Thyroid gland (tissue), 4 donors: ENCODE measurements at regions not wholly inside any gene's neighbourhood (a gene's known extent, or its start where the extent isn't known, plus 50 kb on each side); places are given as distances from the start of the nearest gene placed in this dataset.
"Not testable (repeated sequence)": the region's sequence is repeated elsewhere in the genome, so short reads cannot be mapped to it uniquely, and the experiment has no call there.

Experiments used
- DNase-seq, 2 donors: peaks; one replicate each; pipeline ENCODE4 v3.0.0-alpha.2; 2019
- H3K27ac ChIP-seq, 3 donors: fragments of 200-600 bp; sonication (generic); 1 replicate in 2 of 3; 2 replicates in 1 of 3; pipeline ENCODE4 v1.5.1; 2016 to 2019; ENCODE audit warnings: mild to moderate bottlenecking in 1 of 3, moderate library complexity in 1 of 3
- H3K27me3 ChIP-seq: fragments of 200-600 bp; sonication (generic); one replicate; pipeline ENCODE4 v1.5.1; 2019
- H3K36me3 ChIP-seq, 2 donors: fragments of 200-600 bp; sonication (generic); one replicate each; pipeline ENCODE4 v1.5.1; 2016 to 2019
- H3K4me1 ChIP-seq, 2 donors: fragments of 200-600 bp; sonication (generic); one replicate each; pipeline ENCODE4 v1.5.1; 2017 to 2019
- H3K4me3 ChIP-seq, 3 donors: fragments of 200-600 bp; sonication (generic); replicated peaks in 1 of 3; 1 replicate in 2 of 3; 2 replicates in 1 of 3; pipeline ENCODE4 v1.5.1; 2016; ENCODE audit warnings: mild to moderate bottlenecking in 1 of 3
- H3K9me3 ChIP-seq: fragments of 200-600 bp; sonication (generic); one replicate; pipeline ENCODE4 v1.5.1; 2017
- CTCF ChIP-seq, 6 experiments: fragments of 200-600 bp in 3 of 6; fragments of 450-650 bp in 3 of 6; sonication (generic) in 3 of 6; IDR thresholded peaks; one replicate each; pipeline ENCODE4 v1.5.1; 2016 to 2019; ENCODE audit warnings: antibody characterized with exemption in 6 of 6, mild to moderate bottlenecking in 2 of 6, inconsistent platforms in 1 of 6, moderate library complexity in 1 of 6
- POLR2A ChIP-seq, 2 donors: fragments of 450-650 bp; IDR thresholded peaks; one replicate each; pipeline ENCODE4 v1.6.1; 2017; ENCODE audit warnings: antibody characterized with exemption in 2 of 2, mild to moderate bottlenecking in 2 of 2, moderate library complexity in 1 of 2
- WGBS, 2 donors: methylation state at CpG; one replicate each; pipeline ENCODE4 v1.1.5; 2017; 5-methylcytosine and 5-hydroxymethylcytosine counted together
- intact Hi-C: fragments of 100-400 bp; cut with DNase I; formaldehyde crosslinking; loops from one replicate; pipeline ENCODE4 v1.15.1; 2023

- intact Hi-C loops, result no loop called here
- peak overlapping the region in 2 of 3 donors; percentile 17 to 52 for H3K27ac ChIP-seq
- no peaks in the 10 kb centered on the region for H3K27me3 ChIP-seq
- no peaks in the 10 kb centered on the region for H3K36me3 ChIP-seq
- peak in 1 of 6 experiments; percentile 15 for TF ChIP-seq CTCF (IDR thresholded peaks at IDR 0.05)
- TF ChIP-seq POLR2A (IDR thresholded peaks at IDR 0.05), result no peak
- WGBS, 2 donors, result 52 to 65% methylated on average over 4 of the region's 4 CpGs
- H3K9me3 ChIP-seq, result no peaks in the 10 kb centered on the region
- no peak overlapping the region for H3K4me3 ChIP-seq
- DNase-seq, result peak; percentile 63 to 72
- peaks cover 8 to 11% of the 10 kb centered on the region in 2 donors for H3K4me1 ChIP-seq
Observed at GRCh38 chr2:75432761-75433361, 127.9 kb downstream of the EVA1A start.

GRCh38 chr2:75431763-75432162, 129.0 kb downstream of the EVA1A start:
- no peak overlapping the region for H3K4me3 ChIP-seq
- H3K36me3 ChIP-seq, result no peaks in the 10 kb centered on the region
- H3K4me1 ChIP-seq, result peaks cover 8 to 11% of the 10 kb centered on the region in 2 donors
- 68 to 74% methylated on average over 1 of the region's 1 CpG for WGBS, 2 donors
- no peaks in the 10 kb centered on the region for H3K9me3 ChIP-seq
- intact Hi-C loops, result no loop called here
- DNase-seq, result no peak
- H3K27ac ChIP-seq, result no peak overlapping the region
- no peaks in the 10 kb centered on the region for H3K27me3 ChIP-seq
- TF ChIP-seq CTCF (IDR thresholded peaks at IDR 0.05), result no peak
- TF ChIP-seq POLR2A (IDR thresholded peaks at IDR 0.05), result no peak

GRCh38 chr2:75431276-75431675, 129.5 kb downstream of the EVA1A start:
- H3K27me3 ChIP-seq, result no peaks in the 10 kb centered on the region
- H3K4me1 ChIP-seq, result peaks cover 8 to 11% of the 10 kb centered on the region in 2 donors
- TF ChIP-seq POLR2A (IDR thresholded peaks at IDR 0.05), result no peak
- TF ChIP-seq CTCF (IDR thresholded peaks at IDR 0.05), result no peak
- no peak overlapping the region for H3K27ac ChIP-seq
- H3K9me3 ChIP-seq, result no peaks in the 10 kb centered on the region
- H3K36me3 ChIP-seq, result no peaks in the 10 kb centered on the region
- no peak for DNase-seq
- WGBS, 2 donors, result 94 to 100% methylated on average over 1 of the region's 1 CpG
- H3K4me3 ChIP-seq, result no peak overlapping the region
- intact Hi-C loops, result no loop called here

GRCh38 chr2:75430449-75430848, 130.3 kb downstream of the EVA1A start:
- H3K36me3 ChIP-seq, H3K27ac ChIP-seq, H3K27me3 ChIP-seq, intact Hi-C loops, H3K9me3 ChIP-seq, H3K4me3 ChIP-seq, DNase-seq: not testable (repeated sequence)
- peaks cover 8 to 11% of the 10 kb centered on the region in 2 donors for H3K4me1 ChIP-seq
- WGBS, 2 donors, result 73 to 84% methylated on average over 4 of the region's 4 CpGs

DNA sequence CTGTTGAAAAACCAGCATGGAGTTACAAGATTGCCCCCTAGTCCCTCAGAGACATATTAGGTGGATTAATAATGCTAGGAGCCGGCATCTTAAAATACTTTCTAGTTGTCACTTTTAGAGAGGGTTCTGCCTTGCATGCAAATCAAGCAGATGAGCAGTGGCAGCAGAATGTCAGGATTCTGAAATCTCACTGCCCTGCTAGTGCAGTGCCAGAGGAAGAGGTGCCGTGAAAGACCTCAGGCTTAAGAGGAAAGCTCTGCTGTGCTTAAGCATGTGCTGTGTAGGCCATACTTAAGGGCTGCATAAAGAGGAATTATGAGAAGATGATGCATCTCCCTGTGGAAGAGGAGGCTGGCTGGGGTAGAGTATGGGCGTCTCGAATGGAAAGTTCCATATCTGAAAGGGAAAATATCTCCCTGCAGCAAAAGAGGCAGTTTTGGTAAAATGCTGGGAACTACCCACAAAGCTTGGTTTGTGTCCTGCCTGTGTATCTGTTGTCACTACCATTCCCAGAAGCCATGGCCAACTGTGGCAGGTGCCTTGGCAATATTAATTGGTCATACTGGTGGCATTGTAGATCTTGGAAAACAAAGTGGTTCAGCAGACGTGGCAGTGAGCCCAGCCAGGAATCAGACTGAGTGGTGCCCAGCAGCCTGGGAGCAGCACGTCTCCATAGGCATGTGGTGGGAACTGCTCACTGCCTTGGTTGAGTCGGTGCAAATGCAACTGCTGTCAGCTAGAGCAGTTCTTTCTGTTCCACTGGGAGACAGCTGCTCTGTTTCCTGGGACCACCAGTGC, 131.9 kb downstream of the EVA1A start:
- peak; percentile 8 to 35 for DNase-seq
- intact Hi-C loops, result no loop called here
- WGBS, 2 donors, result 66 to 77% methylated on average over 5 to 7 of the region's 7 CpGs
- Histone ChIP-seq H3K4me3 (no peak overlapping the region), H3K9me3 (no peaks in the 10 kb centered on the region), H3K4me1 (peaks cover 8 to 11% of the 10 kb centered on the region in 2 donors), H3K27ac (no peak overlapping the region), H3K27me3 (no peaks in the 10 kb centered on the region), H3K36me3 (no peaks in the 10 kb centered on the region)
- no peak for TF ChIP-seq POLR2A (IDR thresholded peaks at IDR 0.05)
- TF ChIP-seq CTCF (IDR thresholded peaks at IDR 0.05), result no peak
